AG09319 (cell line): ENCODE measurements at regions not wholly inside any gene's neighbourhood (a gene's known extent, or its start where the extent isn't known, plus 50 kb on each side); places are given as distances from the start of the nearest gene placed in this dataset.

Experiments
- DNase-seq: peaks from one replicate; pipeline ENCODE4 v3.0.0-alpha.2; 2010; ENCODE audit warnings: low read depth; ENCODE audit errors: extremely low read depth
- CTCF ChIP-seq: IDR thresholded peaks from 2 replicates; pipeline ENCODE4 v1.5.1; 2011; ENCODE audit warnings: low read depth, mild to moderate bottlenecking, inconsistent platforms, low read length, moderate library complexity

GRCh38 chr7:131105294-131105798, 222.3 kb upstream of the MKLN1 start:
- no peak for DNase-seq
- no peak for TF ChIP-seq CTCF

GRCh38 chr7:131105799-131106680, 221.6 kb upstream of the MKLN1 start:
- no peak for DNase-seq
- no peak for TF ChIP-seq CTCF

- no peak for TF ChIP-seq CTCF
- DNase-seq: peak; percentile 67
Observed at GRCh38 chr7:131106681-131107336, 220.9 kb upstream of the MKLN1 start.

GRCh38 chr7:131107337-131108211, 220.1 kb upstream of the MKLN1 start:
- TF ChIP-seq CTCF: no peak
- DNase-seq: peak; percentile 60

- no peak for TF ChIP-seq CTCF
- no peak for DNase-seq
Observed at GRCh38 chr7:131108212-131108940, 219.3 kb upstream of the MKLN1 start.

GRCh38 chr7:131109011-131109758, 218.5 kb upstream of the MKLN1 start:
- no peak for DNase-seq
- no peak for TF ChIP-seq CTCF
